SK-N-SH (cell line): ENCODE measurements at regions not wholly inside any gene's neighbourhood (a gene's known extent, or its start where the extent isn't known, plus 50 kb on each side); places are given as distances from the start of the nearest gene placed in this dataset.

Experiments
- CTCF ChIA-PET: fragments of 300-600, 350-600 bp; formaldehyde crosslinking; extraction: SDS; loops from one replicate; lab custom pipeline; 2021; lab: Yijun Ruan, JAX
- POLR2A ChIA-PET: fragments of 350-600 bp; sonication (Branson Sonifier 250); formaldehyde crosslinking; extraction: SDS; loops from one replicate; lab custom pipeline; 2020; ENCODE audit warnings: antibody characterized with exemption, inconsistent platforms; lab: Yijun Ruan, JAX
- DNase-seq: peaks from one replicate; pipeline ENCODE4 v3.0.0; 2012
- H2AFZ ChIP-seq: fragments of 200-600 bp; sonication (generic); 2 replicates; pipeline ENCODE4 v1.8.1; 2016; ENCODE audit warnings: antibody characterized with exemption, mild to moderate bottlenecking, low read depth
- H3F3A ChIP-seq: fragments of 200-600 bp; sonication (generic); replicated peaks from 2 replicates; pipeline ENCODE3; 2016; ENCODE audit warnings: antibody characterized with exemption, mild to moderate bottlenecking; ENCODE audit not compliant: insufficient read depth
- H3K27ac ChIP-seq, 2 experiments: fragments of 200-500 bp in 1 of 2; fragments of 200-600 bp in 1 of 2; sonication (Bioruptor generic) in 1 of 2; sonication (generic), shearing (Covaris generic) in 1 of 2; 2 replicates each; pipeline versions ENCODE4 v1.5.1 to v1.6.1; 2014 to 2016; ENCODE audit warnings: low read depth in 2 of 2, inconsistent platforms in 1 of 2, low read length in 1 of 2, mild to moderate bottlenecking in 1 of 2, mixed read lengths in 1 of 2
- H3K27me3 ChIP-seq: fragments of 200-600 bp; sonication (generic), shearing (Covaris generic); 2 replicates; pipeline ENCODE4 v1.6.1; 2016; ENCODE audit warnings: mixed run types; ENCODE audit not compliant: insufficient read depth
- H3K36me3 ChIP-seq, 2 experiments: fragments of 200-500 bp in 1 of 2; fragments of 200-600 bp in 1 of 2; sonication (Bioruptor generic) in 1 of 2; sonication (generic) in 1 of 2; replicated peaks in 1 of 2; 2 replicates each; pipeline versions ENCODE3 to v1.5.1; 2014 to 2016; ENCODE audit warnings: low read length in 1 of 2, mild to moderate bottlenecking in 1 of 2; ENCODE audit not compliant: insufficient read depth in 2 of 2, control insufficient read depth in 1 of 2
- H3K4me1 ChIP-seq, 2 experiments: fragments of 200-500 bp in 1 of 2; fragments of 200-600 bp in 1 of 2; sonication (Bioruptor generic) in 1 of 2; sonication (generic), shearing (Covaris generic) in 1 of 2; 2 replicates each; pipeline versions ENCODE4 v1.5.1 to v1.6.1; 2014 to 2016; ENCODE audit warnings: low read depth in 1 of 2, low read length in 1 of 2, mixed run types in 1 of 2; ENCODE audit not compliant: insufficient read depth in 2 of 2, control insufficient read depth in 1 of 2
- H3K4me2 ChIP-seq: fragments of 200-600 bp; sonication (generic), shearing (Covaris generic); 2 replicates; pipeline ENCODE4 v1.6.1; 2017; ENCODE audit warnings: mixed run types
- H3K4me3 ChIP-seq, 2 experiments: fragments of 200-500 bp in 1 of 2; fragments of 200-600 bp in 1 of 2; sonication (Bioruptor generic) in 1 of 2; sonication (generic), shearing (Covaris generic) in 1 of 2; 2 replicates each; pipeline versions ENCODE4 v1.5.1 to v1.8.1; 2014 to 2016; ENCODE audit warnings: low read depth in 2 of 2, inconsistent platforms in 1 of 2, low read length in 1 of 2, mild to moderate bottlenecking in 1 of 2, mixed read lengths in 1 of 2, moderate library complexity in 1 of 2
- H3K79me2 ChIP-seq: fragments of 200-600 bp; sonication (generic); 2 replicates; pipeline ENCODE4 v1.8.1; 2017; ENCODE audit warnings: mild to moderate bottlenecking; ENCODE audit not compliant: insufficient read depth
- H3K9ac ChIP-seq: fragments of 200-600 bp; sonication (generic); 2 replicates; pipeline ENCODE4 v1.6.1; 2017; ENCODE audit warnings: mixed run types
- H3K9me2 ChIP-seq: fragments of 200-600 bp; sonication (generic); 2 replicates; pipeline ENCODE4 v1.6.1; 2017; ENCODE audit warnings: mixed run types
- H3K9me3 ChIP-seq: fragments of 200-600 bp; sonication (generic); 2 replicates; pipeline ENCODE4 v1.6.1; 2017; ENCODE audit warnings: mixed run types, mild to moderate bottlenecking, moderate library complexity
- H4K20me1 ChIP-seq: fragments of 200-600 bp; sonication (generic); 2 replicates; pipeline ENCODE4 v1.6.1; 2017; ENCODE audit warnings: mild to moderate bottlenecking, mixed run types; ENCODE audit not compliant: insufficient read depth
- EZH2phosphoT487 ChIP-seq: fragments of 200-600 bp; sonication (generic); IDR thresholded peaks from 2 replicates; pipeline ENCODE4 v1.6.1; 2017; ENCODE audit warnings: low read depth, mixed run types, mild to moderate bottlenecking, antibody characterized with exemption, moderate library complexity, borderline replicate concordance
- FOXJ3 ChIP-seq: sonication (generic); formaldehyde crosslinking; IDR thresholded peaks from 2 replicates; pipeline ENCODE4 v1.5.1; 2020; ENCODE audit warnings: mild to moderate bottlenecking, missing genetic modification reagents
- FOXM1 ChIP-seq: IDR thresholded peaks from 2 replicates; pipeline ENCODE4 v1.4.0; 2012; ENCODE audit warnings: low read depth, mild to moderate bottlenecking
- GABPA ChIP-seq: IDR thresholded peaks from 2 replicates; pipeline ENCODE4 v1.4.0; 2012; ENCODE audit warnings: low read depth, mild to moderate bottlenecking
- IRF3 ChIP-seq: fragments of 150-350 bp; IDR thresholded peaks from 2 replicates; pipeline ENCODE4 v1.6.1; 2016; ENCODE audit warnings: mild to moderate bottlenecking, low read depth, low read length
- JUND ChIP-seq: IDR thresholded peaks from 2 replicates; pipeline ENCODE4 v1.4.0; 2012
- MAX ChIP-seq: IDR thresholded peaks from 2 replicates; pipeline ENCODE4 v1.4.0; 2012; ENCODE audit warnings: low read depth
- NFIC ChIP-seq: IDR thresholded peaks from 2 replicates; pipeline ENCODE4 v1.4.0; 2012; ENCODE audit warnings: borderline replicate concordance
- PBX3 ChIP-seq: IDR thresholded peaks from 2 replicates; pipeline ENCODE4; 2012
- POLR2AphosphoS5 ChIP-seq: IDR thresholded peaks from 2 replicates; pipeline ENCODE4 v1.6.1; 2012; ENCODE audit warnings: low read depth, low read length
- REST ChIP-seq: IDR thresholded peaks from 2 replicates; pipeline ENCODE4 v1.6.1; 2012; ENCODE audit warnings: mild to moderate bottlenecking, low read depth, low read length, moderate library complexity
- RXRA ChIP-seq: IDR thresholded peaks from 2 replicates; pipeline ENCODE4 v1.4.0; 2012; ENCODE audit warnings: low read depth, mild to moderate bottlenecking, borderline replicate concordance
- TCF12 ChIP-seq: IDR thresholded peaks from 2 replicates; pipeline ENCODE4 v1.4.0; 2012
- TEAD4 ChIP-seq: IDR thresholded peaks from 2 replicates; pipeline ENCODE4 v1.4.0; 2012; ENCODE audit warnings: mild to moderate bottlenecking, borderline replicate concordance; ENCODE audit not compliant: insufficient read depth
- USF2 ChIP-seq: fragments of 150-350 bp; IDR thresholded peaks from 2 replicates; pipeline ENCODE4 v1.6.1; 2017; ENCODE audit warnings: antibody characterized with exemption, low read length, low read depth, borderline replicate concordance
- WGBS: methylation state at CpG from one replicate; pipeline ENCODE4 v1.1.6; 2017; ENCODE audit warnings: low lambda C conversion rate; 5-methylcytosine and 5-hydroxymethylcytosine counted together

GRCh38 chr20:52399352-52399751, 207.8 kb upstream of the ZFP64 start:
- no peaks in the 10 kb centered on the region for H4K20me1 ChIP-seq
- H3K9me2 ChIP-seq, result no peaks in the 10 kb centered on the region
- H3K4me1 ChIP-seq, result no peaks in the 10 kb centered on the region
- ChIA-PET CTCF (no interaction called here), POLR2A (no interaction called here)
- H3K27me3 ChIP-seq, result no peaks in the 10 kb centered on the region
- no peak overlapping the region for H2AFZ ChIP-seq
- no peaks in the 10 kb centered on the region for H3F3A ChIP-seq
- no peak overlapping the region for H3K4me2 ChIP-seq
- H3K79me2 ChIP-seq, result no peaks in the 10 kb centered on the region
- H3K27ac ChIP-seq, result no peak overlapping the region
- 17% methylated on average over 2 of the region's 2 CpGs for WGBS
- H3K4me3 ChIP-seq, result no peak overlapping the region
- no peaks in the 10 kb centered on the region for H3K9me3 ChIP-seq
- DNase-seq, result no peak
- no peaks in the 10 kb centered on the region for H3K36me3 ChIP-seq
- H3K9ac ChIP-seq, result no peak overlapping the region
- TF ChIP-seq EZH2phosphoT487 (no peak), PBX3 (no peak), IRF3 (no peak), FOXJ3 (CRISPR knock-in tag) (no peak), JUND (no peak), USF2 (no peak), TCF12 (no peak), TEAD4 (no peak), FOXM1 (no peak), NFIC (no peak), GABPA (no peak), REST (no peak), RXRA (no peak), POLR2AphosphoS5 (no peak), MAX (no peak)
